SW 1271 (cell line): ENCODE measurements at regions not wholly inside any gene's neighbourhood (a gene's known extent, or its start where the extent isn't known, plus 50 kb on each side); places are given as distances from the start of the nearest gene placed in this dataset.
"Not testable (repeated sequence)": the region's sequence is repeated elsewhere in the genome, so short reads cannot be mapped to it uniquely, and the experiment has no call there.

Experiments
- DNase-seq, 2 experiments: peaks; one replicate each; lab custom pipeline; 2025; lab: John Stamatoyannopoulos, UW

GRCh38 chr5:24264547-24264946 lies 380.2 kb downstream of the CDH10 start:
- DNase-seq, result no peak

GRCh38 chr5:24265306-24265705 lies 379.5 kb downstream of the CDH10 start:
- no peak for DNase-seq

GRCh38 chr5:24268482-24269056 lies 376.2 kb downstream of the CDH10 start:
- no peak for DNase-seq

DNA sequence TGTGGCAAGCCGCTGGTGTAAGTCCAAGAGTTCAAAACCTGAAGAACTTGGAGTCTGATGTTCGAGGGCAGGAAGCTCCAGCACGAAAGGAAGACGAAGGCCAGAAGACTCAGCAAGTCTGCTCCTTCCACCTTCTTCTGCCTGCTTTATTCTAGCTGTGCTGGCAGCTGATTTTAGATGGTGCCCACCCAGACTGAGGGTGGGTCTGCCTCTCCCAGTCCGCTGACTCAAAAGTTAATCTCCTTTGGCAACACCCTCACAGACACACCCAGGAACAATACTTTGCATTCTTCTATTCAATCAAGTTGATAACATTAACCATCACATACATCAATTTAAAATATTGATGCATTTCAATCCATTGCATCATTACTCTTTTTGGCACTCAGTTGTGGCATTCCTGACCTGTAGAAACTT lies 373.1 kb downstream of the CDH10 start:
- not testable (repeated sequence) for DNase-seq

DNA sequence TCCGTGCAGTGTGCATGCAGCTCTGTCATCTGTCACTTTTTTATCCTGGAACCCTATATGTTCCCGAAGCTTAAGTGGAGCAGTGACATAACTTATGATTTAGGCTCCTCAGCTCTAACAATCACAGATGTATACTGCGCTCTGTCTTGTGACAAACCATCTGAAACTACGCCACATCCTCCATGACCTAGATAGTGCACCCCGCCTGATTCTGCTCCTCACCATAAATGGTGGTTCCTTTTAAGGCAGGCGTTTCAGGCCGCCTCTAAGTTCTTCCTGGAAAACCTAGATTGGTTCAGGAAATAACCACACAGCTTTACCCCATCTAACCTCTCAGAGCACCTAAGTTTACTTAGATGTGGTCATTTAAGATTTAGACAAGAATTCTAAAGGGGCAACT lies 372.0 kb downstream of the CDH10 start:
- DNase-seq, result no peak

DNA sequence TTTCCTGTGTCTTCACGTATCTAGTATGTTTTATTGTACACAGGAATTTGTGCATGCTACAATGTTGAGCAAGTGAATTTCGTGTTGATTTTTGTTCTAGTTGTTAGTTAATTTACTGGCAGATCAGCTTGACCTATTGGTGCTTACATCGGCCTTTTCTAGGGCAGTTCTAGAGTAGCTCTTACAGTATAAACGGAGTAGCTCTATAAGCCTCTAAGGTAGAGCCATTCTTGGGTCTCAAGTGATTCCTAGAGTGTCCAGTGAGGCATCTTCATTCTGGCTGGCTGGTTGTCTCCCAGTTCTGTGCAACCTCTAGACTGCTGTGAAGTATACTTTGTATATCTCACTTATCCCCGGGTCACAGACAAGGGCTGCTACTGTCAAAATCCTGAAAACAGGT lies 364.6 kb downstream of the CDH10 start:
- no peak for DNase-seq

- no peak for DNase-seq
Measured at GRCh38 chr5:24281818-24282217, 363.0 kb downstream of the CDH10 start.

- DNase-seq, result no peak
Measured at GRCh38 chr5:24289582-24290335, 355.0 kb downstream of the CDH10 start.

DNA sequence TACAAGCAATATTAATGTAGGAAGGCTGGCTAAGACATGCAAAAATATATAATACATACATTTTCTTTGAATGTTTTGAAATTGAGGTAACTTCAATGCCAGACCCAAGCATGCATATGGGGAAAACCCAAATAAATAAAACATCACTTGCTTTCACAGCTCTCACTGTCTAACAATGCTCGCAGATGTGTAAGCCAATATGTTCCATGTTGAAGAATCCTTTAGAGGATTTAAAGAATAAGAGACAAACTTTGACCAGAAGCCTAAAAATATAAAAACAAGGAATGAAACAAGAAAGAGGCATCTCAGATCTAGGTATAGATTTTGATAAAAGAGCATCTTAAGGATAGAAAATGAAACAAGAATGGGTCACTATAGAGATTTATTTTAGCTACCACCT lies 354.2 kb downstream of the CDH10 start:
- DNase-seq, result no peak

GRCh38 chr5:24291916-24292315 lies 352.9 kb downstream of the CDH10 start:
- no peak for DNase-seq

DNA sequence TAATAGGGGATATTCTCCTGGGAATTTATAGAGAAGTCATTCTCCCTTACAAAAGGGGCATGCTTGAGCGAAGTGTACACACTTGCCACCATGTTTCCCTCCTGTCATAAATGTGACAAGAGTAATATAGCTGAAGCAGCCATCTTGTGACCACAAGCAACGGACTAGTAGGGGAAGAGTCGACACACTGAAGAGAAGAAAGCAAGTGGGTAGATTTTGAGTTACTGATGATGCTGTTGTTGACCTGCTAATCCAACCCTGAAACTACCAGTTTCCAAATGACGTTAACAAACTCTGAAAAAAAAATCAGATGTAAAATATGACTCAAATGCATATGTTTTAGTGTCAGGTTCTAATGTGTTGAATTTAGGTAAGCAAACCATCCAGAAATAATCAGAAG lies 350.4 kb downstream of the CDH10 start:
- no peak for DNase-seq

GRCh38 chr5:24314106-24314505 lies 330.7 kb downstream of the CDH10 start:
- no peak for DNase-seq

- DNase-seq, result no peak
Measured at GRCh38 chr5:24320643-24321042, 324.1 kb downstream of the CDH10 start.

DNA sequence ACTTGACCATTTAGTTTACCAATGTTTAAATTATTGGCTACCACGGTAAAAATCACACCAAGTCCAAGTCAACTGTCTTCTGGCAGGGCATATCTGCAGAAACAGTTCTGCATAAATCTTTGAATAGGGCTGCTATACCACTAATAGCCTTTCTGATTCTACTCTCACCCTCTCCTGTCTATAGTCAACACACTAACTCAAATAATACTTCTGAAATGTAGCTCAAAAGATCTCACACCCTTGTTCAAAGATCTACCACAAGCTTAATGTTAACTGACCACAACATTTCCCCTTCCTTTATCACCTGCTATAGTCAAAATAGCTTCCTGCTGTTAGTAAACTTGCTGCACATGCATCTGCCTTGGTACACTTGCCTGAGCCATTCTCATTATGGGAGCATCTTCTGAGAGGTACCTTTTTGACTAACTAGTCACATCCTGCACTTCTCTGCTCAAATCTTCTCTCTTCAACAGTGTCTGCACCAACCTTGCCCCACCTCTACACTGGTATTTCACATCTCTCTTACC lies 319.4 kb downstream of the CDH10 start:
- no peak for DNase-seq

- no peak for DNase-seq
Measured at GRCh38 chr5:24331531-24331930, 313.2 kb downstream of the CDH10 start.

- no peak for DNase-seq
Measured at GRCh38 chr5:24347158-24347557, 297.6 kb downstream of the CDH10 start.

- DNase-seq, result no peak
Measured at GRCh38 chr5:24351285-24351684, 293.5 kb downstream of the CDH10 start.

DNA sequence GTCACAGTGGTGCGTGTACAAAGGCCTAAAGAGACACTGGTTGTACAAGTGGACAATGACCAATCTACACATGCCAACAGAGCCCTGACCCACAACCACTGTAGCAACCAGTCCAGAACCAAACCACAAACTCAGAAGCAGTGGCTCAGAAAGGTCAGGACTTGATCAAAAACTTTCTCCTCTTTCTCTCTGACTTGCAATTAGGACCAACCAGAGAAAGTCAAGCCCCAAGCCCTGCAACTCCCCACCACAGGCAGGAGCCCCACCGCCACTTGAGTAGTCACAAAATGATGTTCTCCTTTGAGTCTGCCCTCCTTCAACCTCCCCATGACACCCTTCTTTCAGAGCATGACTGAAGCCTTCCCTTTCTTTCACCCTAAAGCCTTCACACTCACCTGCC lies 291.8 kb downstream of the CDH10 start:
- DNase-seq, result no peak

- no peak for DNase-seq
Measured at GRCh38 chr5:24353611-24354010, 291.2 kb downstream of the CDH10 start.

GRCh38 chr5:24363789-24364481 lies 280.8 kb downstream of the CDH10 start:
- DNase-seq, result no peak

- DNase-seq, result no peak
Measured at GRCh38 chr5:24364711-24365110, 280.1 kb downstream of the CDH10 start.

- DNase-seq, result no peak
Measured at GRCh38 chr5:24365406-24365805, 279.4 kb downstream of the CDH10 start.

DNA sequence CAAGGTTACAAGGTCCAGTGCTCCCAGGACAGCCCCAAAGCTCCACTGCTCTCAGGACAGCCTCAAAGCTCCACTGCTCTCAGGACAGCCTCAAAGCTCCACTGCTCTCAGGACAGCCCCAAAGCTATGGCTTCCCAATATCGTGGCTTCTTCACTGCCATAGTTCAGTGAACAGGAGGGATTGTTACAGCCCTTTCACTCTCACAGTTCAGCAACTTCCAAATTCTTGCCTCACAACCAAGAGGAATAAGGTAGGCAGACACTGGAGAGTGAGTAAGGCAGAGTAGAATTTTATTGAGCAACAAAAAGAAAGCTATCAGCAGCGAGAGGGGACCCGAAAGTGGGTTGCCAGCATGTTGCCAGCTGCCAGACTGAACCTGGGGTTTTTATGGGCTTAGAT lies 277.6 kb downstream of the CDH10 start:
- DNase-seq, result no peak
